ENCODE measurements at regions not wholly inside any gene's neighbourhood (a gene's known extent, or its start where the extent isn't known, plus 50 kb on each side); places are given as distances from the start of the nearest gene placed in this dataset.
A peak's percentile ranks its signal among the peaks of the same experiment; 100 is the strongest.

GRCh38 chr3:8282541-8283165 is 219.0 kb upstream of the LMCD1 start:
- Mint-ChIP-seq H3K9me3 (no peaks in the 10 kb centered on the region), H3K36me3 (ENCODE audit: low read depth) (no peaks in the 10 kb centered on the region), H3K27ac (peak overlapping the region in 1 of 3 experiments; percentile 30), H3K27me3 (ENCODE audit: low read depth) (peaks cover 4% of the 10 kb centered on the region), H3K4me3 (no peak overlapping the region), H3K4me1 (peaks cover 62% of the 10 kb centered on the region)
- TF ChIP-seq, protein P1, sequence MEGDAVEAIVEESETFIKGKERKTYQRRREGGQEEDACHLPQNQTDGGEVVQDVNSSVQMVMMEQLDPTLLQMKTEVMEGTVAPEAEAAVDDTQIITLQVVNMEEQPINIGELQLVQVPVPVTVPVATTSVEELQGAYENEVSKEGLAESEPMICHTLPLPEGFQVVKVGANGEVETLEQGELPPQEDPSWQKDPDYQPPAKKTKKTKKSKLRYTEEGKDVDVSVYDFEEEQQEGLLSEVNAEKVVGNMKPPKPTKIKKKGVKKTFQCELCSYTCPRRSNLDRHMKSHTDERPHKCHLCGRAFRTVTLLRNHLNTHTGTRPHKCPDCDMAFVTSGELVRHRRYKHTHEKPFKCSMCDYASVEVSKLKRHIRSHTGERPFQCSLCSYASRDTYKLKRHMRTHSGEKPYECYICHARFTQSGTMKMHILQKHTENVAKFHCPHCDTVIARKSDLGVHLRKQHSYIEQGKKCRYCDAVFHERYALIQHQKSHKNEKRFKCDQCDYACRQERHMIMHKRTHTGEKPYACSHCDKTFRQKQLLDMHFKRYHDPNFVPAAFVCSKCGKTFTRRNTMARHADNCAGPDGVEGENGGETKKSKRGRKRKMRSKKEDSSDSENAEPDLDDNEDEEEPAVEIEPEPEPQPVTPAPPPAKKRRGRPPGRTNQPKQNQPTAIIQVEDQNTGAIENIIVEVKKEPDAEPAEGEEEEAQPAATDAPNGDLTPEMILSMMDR (IDR thresholded peaks at IDR 0.05; ENCODE audit: unreplicated experiment in 3 of 3), result no peak

- Mint-ChIP-seq H3K27me3 (ENCODE audit: low read depth) (peaks cover 4% of the 10 kb centered on the region), H3K4me1 (peaks cover 62% of the 10 kb centered on the region), H3K27ac (peak overlapping the region in 1 of 3 experiments; percentile 30), H3K36me3 (ENCODE audit: low read depth) (no peaks in the 10 kb centered on the region), H3K4me3 (no peak overlapping the region), H3K9me3 (no peaks in the 10 kb centered on the region)
- TF ChIP-seq, protein P1 (IDR thresholded peaks at IDR 0.05; ENCODE audit: unreplicated experiment in 3 of 3), result no peak
Observed at GRCh38 chr3:8283193-8283592, 218.4 kb upstream of the LMCD1 start.

GRCh38 chr3:8286086-8286485 is 215.5 kb upstream of the LMCD1 start:
- Mint-ChIP-seq H3K9me3 (no peaks in the 10 kb centered on the region), H3K4me3 (no peak overlapping the region)
- TF ChIP-seq, protein P1 (IDR thresholded peaks at IDR 0.05; ENCODE audit: unreplicated experiment in 3 of 3), result no peak

DNA sequence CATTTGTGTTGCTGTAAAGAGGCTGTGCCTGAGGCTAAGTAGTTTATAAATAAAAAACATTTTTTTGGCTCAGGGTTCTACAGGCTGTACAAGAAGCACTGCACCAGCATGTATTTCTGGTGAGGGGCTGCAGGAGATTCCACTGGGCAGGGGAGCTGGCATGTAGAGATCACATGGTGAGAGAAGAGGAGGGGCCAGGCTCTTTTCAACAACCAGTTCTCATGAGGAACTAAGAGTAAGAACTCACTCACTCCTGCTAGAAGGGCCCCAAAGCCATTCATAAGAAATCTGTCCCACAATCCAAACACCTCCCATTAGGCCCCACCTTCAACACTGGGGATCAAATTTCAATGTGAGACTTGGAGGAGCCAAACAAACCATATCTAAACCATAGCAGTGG is 214.9 kb upstream of the LMCD1 start:
- Mint-ChIP-seq H3K36me3 (ENCODE audit: low read depth) (no peaks in the 10 kb centered on the region), H3K27me3 (ENCODE audit: low read depth) (no peaks in the 10 kb centered on the region)

More at GRCh38 chr3:8286086-8286485, 215.5 kb upstream of the LMCD1 start:
- peaks cover 48% of the 10 kb centered on the region for H3K4me1 Mint-ChIP-seq
- H3K27ac Mint-ChIP-seq, result peak overlapping the region in 2 of 3 experiments; percentile 37 to 75
- no peaks in the 10 kb centered on the region for H3K27me3 Mint-ChIP-seq (ENCODE audit: low read depth)
- no peaks in the 10 kb centered on the region for H3K36me3 Mint-ChIP-seq (ENCODE audit: low read depth)

GRCh38 chr3:8290611-8291010 is 211.0 kb upstream of the LMCD1 start:
- no peaks in the 10 kb centered on the region for H3K27me3 Mint-ChIP-seq (ENCODE audit: low read depth)
- no peak overlapping the region for H3K4me3 Mint-ChIP-seq
- H3K36me3 Mint-ChIP-seq (ENCODE audit: low read depth), result no peaks in the 10 kb centered on the region

More for the DNA sequence above, 214.9 kb upstream of the LMCD1 start:
- H3K4me3 Mint-ChIP-seq, result no peak overlapping the region
- no peaks in the 10 kb centered on the region for H3K9me3 Mint-ChIP-seq
- H3K27ac Mint-ChIP-seq, result peak overlapping the region in 2 of 3 experiments; percentile 37 to 42
- TF ChIP-seq, protein P1 (IDR thresholded peaks at IDR 0.05; ENCODE audit: unreplicated experiment in 3 of 3), result no peak
- H3K4me1 Mint-ChIP-seq, result peaks cover 44% of the 10 kb centered on the region

More at GRCh38 chr3:8290611-8291010, 211.0 kb upstream of the LMCD1 start:
- TF ChIP-seq, protein P1 (IDR thresholded peaks at IDR 0.05; ENCODE audit: unreplicated experiment in 3 of 3), result no peak
- no peaks in the 10 kb centered on the region for H3K9me3 Mint-ChIP-seq
- H3K27ac Mint-ChIP-seq, result peak overlapping the region in 1 of 3 experiments; percentile 97
- H3K4me1 Mint-ChIP-seq, result peaks cover 34% of the 10 kb centered on the region

Measured in nephron (organoid).